Posterior cingulate gyrus (tissue), 11 donors: ENCODE measurements at regions not wholly inside any gene's neighbourhood (a gene's known extent, or its start where the extent isn't known, plus 50 kb on each side); places are given as distances from the start of the nearest gene placed in this dataset.

Experiments
- DNase-seq, 10 donors: peaks; one replicate each; pipeline versions ENCODE4 v3.0.0 to v3.0.0-alpha.2; 2020 to 2021; ENCODE audit warnings: mixed read lengths in 3 of 10
- intact Hi-C: fragments of 100-400 bp; cut with DNase I; formaldehyde crosslinking; loops from one replicate; pipeline ENCODE4 v1.15.1; 2023

DNA sequence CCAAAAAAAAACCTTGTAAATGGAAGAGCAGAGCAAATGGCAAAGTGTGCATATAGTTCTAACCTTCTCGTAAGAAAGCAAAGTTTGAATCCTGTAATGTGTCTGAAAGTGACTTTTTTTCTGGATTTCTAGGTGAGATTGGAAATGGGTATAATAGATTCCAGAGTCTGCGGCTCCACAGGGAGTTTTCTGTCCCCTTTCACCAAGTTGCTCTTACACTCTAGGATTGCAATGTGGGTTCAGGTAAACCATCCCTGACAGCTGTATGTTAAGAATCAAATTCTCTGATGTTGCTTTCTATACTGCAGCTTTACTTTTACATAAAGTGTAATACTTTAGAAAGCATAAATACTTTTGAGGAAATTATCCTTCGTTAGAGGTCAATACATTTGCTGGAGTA is 260.1 kb downstream of the PRL start:
- no peak for DNase-seq

GRCh38 chr6:22041797-22042480 is 254.9 kb downstream of the PRL start:
- intact Hi-C loops: no loop called here
- no peak for DNase-seq

More for the DNA sequence above, 260.1 kb downstream of the PRL start:
- intact Hi-C loops: no loop called here

- DNase-seq: no peak
- intact Hi-C loops: no loop called here
Measured at GRCh38 chr6:22042706-22043105, 254.1 kb downstream of the PRL start.

DNA sequence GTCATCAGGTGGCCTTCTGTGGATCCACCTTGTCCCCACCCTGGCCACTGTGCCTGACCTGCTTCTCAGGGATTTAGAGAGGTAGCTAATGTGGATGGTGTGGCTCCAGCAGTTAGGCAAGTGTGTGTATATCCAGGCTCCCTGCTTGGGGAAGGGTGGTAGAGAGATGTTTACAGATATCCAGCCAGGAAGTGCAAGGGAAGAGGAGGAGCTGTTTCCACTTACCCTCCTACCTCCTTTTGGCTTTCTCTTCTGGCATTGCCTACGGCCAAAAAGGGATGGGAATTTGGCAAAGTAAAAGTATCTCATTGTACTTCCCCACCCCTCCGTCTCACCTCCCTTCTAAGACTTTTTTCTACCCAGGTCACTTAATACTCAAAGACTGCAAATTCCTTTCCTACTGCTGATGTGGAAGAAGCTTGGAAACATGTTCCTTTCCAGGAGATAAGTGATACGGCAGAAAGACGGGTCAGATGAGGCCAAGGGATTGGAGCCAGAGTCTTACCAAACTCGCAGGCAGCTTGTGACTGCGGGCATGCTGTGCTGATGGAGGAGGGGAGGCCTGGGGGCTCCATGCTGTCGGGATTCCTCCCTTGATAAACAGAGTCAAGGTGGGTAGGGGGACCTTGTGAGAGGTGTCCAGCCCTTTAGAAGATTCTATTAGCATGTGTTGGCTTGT is 253.4 kb downstream of the PRL start:
- no peak for DNase-seq
- intact Hi-C loops: no loop called here

- no peak for DNase-seq
- intact Hi-C loops: no loop called here
Measured at GRCh38 chr6:22045261-22045912, 251.4 kb downstream of the PRL start.

- intact Hi-C loops: no loop called here
- DNase-seq: no peak
Measured at GRCh38 chr6:22049002-22049401, 247.8 kb downstream of the PRL start.

GRCh38 chr6:22053391-22053997 is 243.3 kb downstream of the PRL start:
- DNase-seq: no peak
- intact Hi-C loops: no loop called here

GRCh38 chr6:22056398-22056797 is 240.4 kb downstream of the PRL start:
- intact Hi-C loops: no loop called here

GRCh38 chr6:22057962-22058361 is 238.9 kb downstream of the PRL start:
- no peak for DNase-seq
- intact Hi-C loops: no loop called here

More at GRCh38 chr6:22056398-22056797, 240.4 kb downstream of the PRL start:
- DNase-seq: no peak

DNA sequence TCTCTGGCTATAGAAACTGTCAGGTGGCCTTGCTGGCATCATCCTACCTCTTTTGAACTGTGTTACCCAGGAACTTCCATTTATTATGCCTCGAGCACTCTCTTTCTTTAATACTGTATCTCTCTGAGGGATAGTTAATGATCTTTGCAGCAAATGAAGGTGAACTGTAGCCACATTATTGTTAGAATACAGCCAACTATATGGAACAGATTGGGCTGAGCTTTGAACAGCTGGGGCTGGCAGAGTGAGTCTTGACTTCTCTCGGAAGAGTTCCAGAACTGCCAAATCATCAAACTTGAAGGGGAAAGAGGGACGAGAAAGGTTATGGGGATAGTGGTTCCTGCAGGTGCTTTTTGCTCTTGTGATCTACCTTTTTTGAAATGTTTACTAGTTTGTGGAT is 237.7 kb downstream of the PRL start:
- intact Hi-C loops: no loop called here
- no peak for DNase-seq

- intact Hi-C loops: no loop called here
Measured at GRCh38 chr6:22059946-22060345, 236.9 kb downstream of the PRL start.

DNA sequence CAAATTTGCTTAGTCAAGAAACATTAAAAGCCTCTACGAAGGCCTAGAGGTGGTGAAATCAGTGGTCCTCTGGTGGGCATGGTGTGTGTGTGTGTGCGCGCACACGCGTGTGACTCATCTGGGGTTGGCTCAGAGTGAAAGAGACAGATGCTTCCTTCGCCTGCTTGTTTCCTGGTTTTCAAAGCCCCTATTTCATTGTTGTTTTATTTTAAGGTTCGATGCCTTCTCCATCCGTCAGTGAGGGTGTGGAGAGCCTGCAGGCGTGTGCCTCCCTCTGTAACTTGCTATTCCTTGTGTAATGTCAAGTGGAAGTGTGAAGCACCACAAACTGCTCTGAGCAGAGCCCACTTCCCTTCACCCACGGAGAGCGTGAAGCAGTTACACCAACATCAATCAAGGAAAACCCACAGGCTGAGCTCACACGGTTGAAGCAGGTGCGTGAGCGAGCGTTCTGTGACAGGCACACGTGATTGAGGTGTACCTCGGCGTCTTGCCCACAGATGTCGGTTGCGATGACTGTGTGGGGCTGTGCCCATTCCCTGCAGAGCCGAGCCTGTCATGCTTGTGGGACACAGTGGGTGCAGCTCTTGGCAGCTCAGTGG is 233.9 kb downstream of the PRL start:
- peak in 7 of 10 donors; percentile 6 to 59 (median 28) for DNase-seq
- intact Hi-C loops: loop anchor here (2.0 kb wide), 1 partner anchor 36 kb away; no protein-coding TSS in a partner anchor

More at GRCh38 chr6:22059946-22060345, 236.9 kb downstream of the PRL start:
- DNase-seq: no peak

DNA sequence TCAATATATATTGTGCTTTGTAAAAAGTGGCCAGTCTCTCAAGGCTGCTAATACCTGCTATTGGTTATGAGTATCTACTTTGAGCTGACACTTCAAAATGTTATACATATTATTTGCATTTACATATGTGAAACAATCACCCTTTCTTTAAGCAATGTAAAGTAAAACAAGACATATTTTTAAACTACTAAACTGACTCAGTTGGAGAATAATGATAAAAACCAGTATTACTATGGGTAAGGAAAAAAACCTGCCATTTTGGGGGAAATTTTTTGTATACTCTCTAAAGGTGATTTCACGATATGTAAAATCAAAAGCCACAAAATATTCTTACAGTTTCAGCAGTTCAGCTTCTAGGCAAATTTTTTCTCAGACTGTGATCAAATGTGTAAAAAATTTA is 232.3 kb downstream of the PRL start:
- intact Hi-C loops: no loop called here
- no peak for DNase-seq

DNA sequence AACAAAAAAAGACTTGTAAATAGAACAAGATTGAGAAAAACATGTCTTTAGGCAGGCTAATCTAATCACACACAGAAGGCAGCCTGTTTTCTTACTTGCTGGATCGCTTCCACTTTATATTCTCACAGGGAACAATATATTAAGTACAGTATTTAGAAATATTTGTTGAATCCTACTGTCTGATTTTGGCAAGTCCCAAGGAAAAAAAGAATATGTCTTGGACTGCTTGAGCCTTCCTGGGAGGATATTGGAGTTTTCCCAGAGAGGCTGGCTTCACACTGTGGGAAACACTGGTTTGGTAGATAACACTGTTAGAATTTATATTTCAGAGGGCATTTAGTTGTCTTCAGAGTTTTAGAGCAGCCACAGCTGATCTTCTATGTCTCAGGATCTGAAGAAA is 229.7 kb downstream of the PRL start:
- DNase-seq: no peak
- intact Hi-C loops: no loop called here

- no peak for DNase-seq
Measured at GRCh38 chr6:22067671-22068070, 229.2 kb downstream of the PRL start.

GRCh38 chr6:22068561-22069305 is 228.1 kb downstream of the PRL start:
- intact Hi-C loops: no loop called here
- no peak for DNase-seq

More at GRCh38 chr6:22067671-22068070, 229.2 kb downstream of the PRL start:
- intact Hi-C loops: no loop called here

GRCh38 chr6:22069306-22069800 is 227.5 kb downstream of the PRL start:
- DNase-seq: no peak
- intact Hi-C loops: no loop called here

DNA sequence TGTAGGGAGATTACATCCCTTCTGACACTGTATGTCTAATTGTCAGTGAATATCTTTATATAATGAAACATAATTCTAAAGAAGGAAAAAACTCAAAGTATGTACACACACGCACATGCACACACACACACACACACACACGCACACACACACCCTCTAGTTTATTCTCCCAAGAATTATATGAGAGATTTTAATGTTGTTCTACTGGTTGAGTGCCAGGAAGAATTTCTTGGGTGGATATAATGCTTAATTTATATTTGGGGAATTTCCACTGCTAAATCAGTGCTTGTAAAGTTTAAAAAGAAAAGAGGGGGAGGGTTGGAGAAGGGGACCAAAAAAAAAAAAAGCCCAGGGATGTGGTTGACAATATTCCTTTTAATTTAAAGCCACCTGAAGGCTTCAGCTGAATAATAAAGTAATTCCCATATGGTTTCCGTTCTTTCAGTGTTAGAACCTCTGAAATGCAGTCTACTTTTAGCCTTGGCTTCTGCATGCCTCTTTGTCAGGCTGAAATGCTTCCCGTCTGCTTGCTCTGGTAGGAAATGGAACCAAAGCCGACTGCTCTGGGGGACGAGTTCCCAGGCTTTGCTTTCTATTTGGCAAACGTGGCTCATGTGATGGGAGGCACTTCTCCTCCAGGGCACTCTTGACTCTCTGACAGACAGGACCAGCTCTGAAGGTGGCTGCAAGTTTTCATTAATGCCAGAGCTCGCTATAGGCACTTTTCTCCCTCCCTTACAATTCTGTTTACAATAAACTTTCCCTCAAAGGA is 225.4 kb downstream of the PRL start:
- intact Hi-C loops: no loop called here
- DNase-seq: peak in 6 of 10 donors; percentile 8 to 66 (median 19)

DNA sequence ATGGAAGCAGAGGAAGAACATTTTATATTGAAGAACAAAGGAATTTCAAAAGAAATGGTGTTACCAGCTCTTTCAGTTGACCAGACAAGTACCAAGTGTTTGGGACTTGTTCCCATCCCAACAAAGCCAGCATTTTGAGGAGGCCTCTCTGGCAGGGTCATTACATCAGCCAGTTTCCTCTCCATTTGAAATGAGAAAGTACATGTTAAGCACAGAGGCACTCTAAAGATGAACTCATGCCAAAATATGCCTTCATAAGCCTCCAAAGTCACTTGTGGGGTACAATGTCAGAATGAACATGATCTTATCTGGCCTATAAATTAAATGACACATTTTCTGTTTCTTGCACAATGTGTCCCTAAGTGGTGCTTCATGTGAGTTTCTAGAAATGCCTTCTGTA is 223.9 kb downstream of the PRL start:
- intact Hi-C loops: no loop called here
- DNase-seq: no peak
